ENCODE measurements at regions not wholly inside any gene's neighbourhood (a gene's known extent, or its start where the extent isn't known, plus 50 kb on each side); places are given as distances from the start of the nearest gene placed in this dataset.

- no peak for DNase-seq
- ATAC-seq: no peak
- intact Hi-C loops (cut with DNase I, micrococcal nuclease): no loop called here
Observed at GRCh38 chr13:89733829-89734228, 1613.7 kb upstream of the MIR17HG start.

GRCh38 chr13:89737051-89737450, 1610.4 kb upstream of the MIR17HG start:
- ATAC-seq (no peak), DNase-seq (no peak)
- intact Hi-C loops (cut with DNase I, micrococcal nuclease): no loop called here

GRCh38 chr13:89738072-89738471, 1609.4 kb upstream of the MIR17HG start:
- no peak for DNase-seq
- ATAC-seq: no peak
- intact Hi-C loops (cut with DNase I, micrococcal nuclease): no loop called here

- intact Hi-C loops (cut with DNase I, micrococcal nuclease): no loop called here
- no peak for DNase-seq
- ATAC-seq: no peak
Observed at GRCh38 chr13:89740994-89741685, 1606.3 kb upstream of the MIR17HG start.

- intact Hi-C loops (cut with DNase I, micrococcal nuclease): no loop called here
- DNase-seq: no peak
- ATAC-seq: no peak
Observed at GRCh38 chr13:89746554-89746953, 1600.9 kb upstream of the MIR17HG start.

GRCh38 chr13:89748716-89749115, 1598.8 kb upstream of the MIR17HG start:
- DNase-seq: no peak
- intact Hi-C loops (cut with DNase I, micrococcal nuclease): no loop called here
- no peak for ATAC-seq

- no peak for DNase-seq
- intact Hi-C loops (cut with DNase I, micrococcal nuclease): no loop called here
Observed at GRCh38 chr13:89749888-89750287, 1597.6 kb upstream of the MIR17HG start.

GRCh38 chr13:89750371-89750770, 1597.1 kb upstream of the MIR17HG start:
- intact Hi-C loops (cut with DNase I, micrococcal nuclease): no loop called here
- ATAC-seq (no peak), DNase-seq (no peak)

More at GRCh38 chr13:89749888-89750287, 1597.6 kb upstream of the MIR17HG start:
- no peak for ATAC-seq

GRCh38 chr13:89751432-89751930, 1596.0 kb upstream of the MIR17HG start:
- DNase-seq (no peak), ATAC-seq (no peak)
- intact Hi-C loops (cut with DNase I, micrococcal nuclease): no loop called here

- no peak for DNase-seq
- intact Hi-C loops (cut with DNase I, micrococcal nuclease): no loop called here
- ATAC-seq: no peak
Observed at GRCh38 chr13:89752394-89752793, 1595.1 kb upstream of the MIR17HG start.

- intact Hi-C loops (cut with DNase I, micrococcal nuclease): no loop called here
- DNase-seq (no peak), ATAC-seq (no peak)
Observed at GRCh38 chr13:89755729-89756492, 1591.6 kb upstream of the MIR17HG start.

- ATAC-seq: no peak
- intact Hi-C loops (cut with DNase I, micrococcal nuclease): no loop called here
Observed at GRCh38 chr13:89763005-89763404, 1584.5 kb upstream of the MIR17HG start.

GRCh38 chr13:89783221-89783755, 1564.2 kb upstream of the MIR17HG start:
- intact Hi-C loops (cut with DNase I, micrococcal nuclease): no loop called here
- ATAC-seq (no peak), DNase-seq (no peak)

More at GRCh38 chr13:89763005-89763404, 1584.5 kb upstream of the MIR17HG start:
- DNase-seq: no peak

GRCh38 chr13:89784161-89784809, 1563.2 kb upstream of the MIR17HG start:
- DNase-seq (no peak), ATAC-seq (no peak)
- intact Hi-C loops (cut with DNase I, micrococcal nuclease): no loop called here

GRCh38 chr13:89786531-89786930, 1561.0 kb upstream of the MIR17HG start:
- DNase-seq (no peak), ATAC-seq (no peak)

GRCh38 chr13:89790696-89791095, 1556.8 kb upstream of the MIR17HG start:
- ATAC-seq (no peak), DNase-seq (no peak)
- intact Hi-C loops (cut with DNase I, micrococcal nuclease): no loop called here

More at GRCh38 chr13:89786531-89786930, 1561.0 kb upstream of the MIR17HG start:
- intact Hi-C loops (cut with DNase I, micrococcal nuclease): no loop called here

- no peak for ATAC-seq
- intact Hi-C loops (cut with DNase I, micrococcal nuclease): no loop called here
- no peak for DNase-seq
Observed at GRCh38 chr13:89791971-89792630, 1555.4 kb upstream of the MIR17HG start.

GRCh38 chr13:89796196-89796595, 1551.3 kb upstream of the MIR17HG start:
- intact Hi-C loops (cut with DNase I, micrococcal nuclease): no loop called here
- DNase-seq (no peak), ATAC-seq (no peak)

GRCh38 chr13:89803839-89804238, 1543.6 kb upstream of the MIR17HG start:
- ATAC-seq: no peak
- intact Hi-C loops (cut with DNase I, micrococcal nuclease): no loop called here
- no peak for DNase-seq

Measured in left colon (tissue), 2 donors.